Esophagus muscularis mucosa (tissue), 4 donors: ENCODE measurements at regions not wholly inside any gene's neighbourhood (a gene's known extent, or its start where the extent isn't known, plus 50 kb on each side); places are given as distances from the start of the nearest gene placed in this dataset.
"Not testable (repeated sequence)": the region's sequence is repeated elsewhere in the genome, so short reads cannot be mapped to it uniquely, and the experiment has no call there.

ENCODE experiments used
- DNase-seq: peaks from one replicate; pipeline ENCODE4 v3.0.0-alpha.2; 2017; ENCODE audit errors: extremely low spot score
- H3K27ac ChIP-seq, 4 donors: fragments of 200-600 bp; sonication (generic); replicated peaks in 1 of 4; 1 replicate in 3 of 4; 2 replicates in 1 of 4; pipeline ENCODE4 v1.5.1; 2016 to 2019; ENCODE audit warnings: mild to moderate bottlenecking in 1 of 4
- H3K27me3 ChIP-seq, 4 donors: fragments of 200-600 bp; sonication (generic); one replicate each; pipeline versions ENCODE4 v1.5.1 to v1.6.0; 2016 to 2019
- H3K36me3 ChIP-seq, 4 donors: fragments of 200-600 bp; sonication (generic); one replicate each; pipeline ENCODE4 v1.5.1; 2016 to 2019
- H3K4me1 ChIP-seq, 4 donors: fragments of 200-600 bp; sonication (generic); one replicate each; pipeline ENCODE4 v1.5.1; 2016 to 2019
- H3K4me3 ChIP-seq, 4 donors: fragments of 200-600 bp; sonication (generic); 1 replicate in 2 of 4; 2 replicates in 2 of 4; pipeline ENCODE4 v1.5.1; 2016 to 2019; ENCODE audit warnings: mild to moderate bottlenecking in 4 of 4, moderate library complexity in 1 of 4
- H3K9me3 ChIP-seq, 4 donors: fragments of 200-600 bp; sonication (generic); 1 replicate in 3 of 4; 2 replicates in 1 of 4; pipeline ENCODE4 v1.5.1; 2016 to 2019
- CTCF ChIP-seq, 3 experiments: fragments of 200-600 bp in 2 of 3; fragments of 450-650 bp in 1 of 3; sonication (generic) in 2 of 3; IDR thresholded peaks; one replicate each; pipeline ENCODE4 v1.5.1; 2017 to 2019; ENCODE audit warnings: antibody characterized with exemption in 3 of 3, mild to moderate bottlenecking in 2 of 3, moderate library complexity in 1 of 3
- EP300 ChIP-seq: sonication (generic); formaldehyde crosslinking; IDR thresholded peaks from one replicate; pipeline ENCODE4 v1.6.1; 2017; ENCODE audit warnings: antibody characterized with exemption
- POLR2A ChIP-seq: fragments of 450-650 bp; IDR thresholded peaks from one replicate; pipeline ENCODE4 v1.6.1; 2017; ENCODE audit warnings: antibody characterized with exemption, moderate library complexity, mild to moderate bottlenecking, low read depth
- POLR2AphosphoS5 ChIP-seq, 2 donors: sonication (generic); formaldehyde crosslinking; IDR thresholded peaks; one replicate each; pipeline ENCODE4 v1.6.1; 2017; ENCODE audit warnings: antibody characterized with exemption in 2 of 2
- WGBS: methylation state at CpG from one replicate; pipeline ENCODE4 v1.1.5; 2018; 5-methylcytosine and 5-hydroxymethylcytosine counted together
- intact Hi-C: fragments of 100-400 bp; cut with DNase I; formaldehyde crosslinking; loops from one replicate; pipeline ENCODE4 v1.15.1; 2023

- H3K4me1 ChIP-seq = peaks cover 0 to 9% (median 8%) of the 10 kb centered on the region in 4 donors
- no peaks in the 10 kb centered on the region for H3K36me3 ChIP-seq
- no peak overlapping the region for H3K4me3 ChIP-seq
- WGBS = 74% methylated on average over 2 of the region's 2 CpGs
- H3K27me3 ChIP-seq = no peaks in the 10 kb centered on the region
- no peak for DNase-seq
- no peak for TF ChIP-seq POLR2A
- TF ChIP-seq POLR2AphosphoS5 (IDR thresholded peaks at IDR 0.05) = no peak
- no peak for TF ChIP-seq CTCF (IDR thresholded peaks at IDR 0.05)
- no peak for TF ChIP-seq EP300
- H3K9me3 ChIP-seq = no peaks in the 10 kb centered on the region
- intact Hi-C loops = no loop called here
- H3K27ac ChIP-seq = no peak overlapping the region
Measured at GRCh38 chr17:65297384-65297783, 160.2 kb downstream of the RGS9 start.

DNA sequence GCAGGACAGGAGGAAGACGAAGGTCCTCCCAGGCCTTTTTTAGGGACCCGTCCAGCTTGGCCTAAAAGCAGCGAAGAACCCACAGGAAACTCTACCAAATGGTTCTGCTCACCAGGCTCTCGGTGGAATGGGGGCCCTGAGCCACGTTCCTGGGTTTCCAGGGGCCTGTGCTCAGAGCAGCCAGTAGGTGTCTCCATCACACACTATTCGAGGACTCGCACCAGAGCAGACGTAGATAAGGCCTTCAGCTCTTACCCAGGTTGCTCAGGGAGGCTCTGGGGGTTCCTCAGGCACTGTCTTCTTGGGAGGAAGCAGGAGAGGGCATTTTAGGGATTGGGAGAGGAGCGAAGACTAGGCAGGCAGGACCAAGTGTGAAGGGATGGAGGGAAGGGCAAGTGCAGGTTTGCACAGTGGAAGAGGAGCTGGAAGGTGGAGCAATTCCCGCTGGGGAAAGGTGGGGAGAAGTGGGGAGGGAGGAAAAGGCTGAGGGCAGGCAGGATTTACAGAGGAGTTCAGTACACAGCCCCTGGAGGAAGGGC, 157.1 kb downstream of the RGS9 start:
- no peak overlapping the region for H3K4me3 ChIP-seq
- H3K27me3 ChIP-seq = no peaks in the 10 kb centered on the region
- no peaks in the 10 kb centered on the region for H3K36me3 ChIP-seq
- WGBS = 44% methylated on average over 3 of the region's 10 CpGs
- intact Hi-C loops = loop anchor here (5.0 kb wide), 3 partner anchors 62 to 873 kb away; no protein-coding TSS in a partner anchor
- H3K9me3 ChIP-seq = no peaks in the 10 kb centered on the region
- peaks cover 0 to 9% (median 8%) of the 10 kb centered on the region in 4 donors for H3K4me1 ChIP-seq
- no peak overlapping the region for H3K27ac ChIP-seq
- TF ChIP-seq CTCF (IDR thresholded peaks at IDR 0.05) = peak; percentile 75 to 84 (median 78)
- TF ChIP-seq POLR2A = no peak
- no peak for DNase-seq

- Histone ChIP-seq H3K36me3 (no peaks in the 10 kb centered on the region), H3K4me1 (peaks cover 0 to 9% (median 8%) of the 10 kb centered on the region in 4 donors), H3K9me3 (no peaks in the 10 kb centered on the region), H3K27ac (no peak overlapping the region), H3K27me3 (no peaks in the 10 kb centered on the region), H3K4me3 (no peak overlapping the region)
- no peak for DNase-seq
- WGBS = 80% methylated on average over 12 of the region's 12 CpGs
- no peak for TF ChIP-seq POLR2A
- no peak for TF ChIP-seq EP300
- no peak for TF ChIP-seq POLR2AphosphoS5 (IDR thresholded peaks at IDR 0.05)
- no peak for TF ChIP-seq CTCF (IDR thresholded peaks at IDR 0.05)
- intact Hi-C loops = loop anchor here (5.0 kb wide), 3 partner anchors 61 to 874 kb away; no protein-coding TSS in a partner anchor
Measured at GRCh38 chr17:65293584-65294180, 156.5 kb downstream of the RGS9 start.

GRCh38 chr17:65292430-65292829, 155.3 kb downstream of the RGS9 start:
- no peak for DNase-seq
- intact Hi-C loops = loop anchor here (5.0 kb wide), 3 partner anchors 60 to 875 kb away; no protein-coding TSS in a partner anchor
- WGBS = 79% methylated on average over 11 of the region's 11 CpGs

GRCh38 chr17:65291301-65291700, 154.1 kb downstream of the RGS9 start:
- intact Hi-C loops = loop anchor here (5.0 kb wide), 3 partner anchors 59 to 876 kb away; no protein-coding TSS in a partner anchor
- H3K9me3 ChIP-seq, H3K4me3 ChIP-seq, H3K27ac ChIP-seq, H3K36me3 ChIP-seq, DNase-seq, H3K27me3 ChIP-seq: not testable (repeated sequence)
- H3K4me1 ChIP-seq = peaks cover 0 to 18% (median 12%) of the 10 kb centered on the region in 4 donors
- WGBS = 94% methylated on average over 7 of the region's 7 CpGs

More at GRCh38 chr17:65292430-65292829, 155.3 kb downstream of the RGS9 start:
- Histone ChIP-seq H3K27me3 (no peaks in the 10 kb centered on the region), H3K4me3 (no peak overlapping the region), H3K4me1 (peaks cover 0 to 9% (median 8%) of the 10 kb centered on the region in 4 donors), H3K27ac (no peak overlapping the region), H3K36me3 (no peaks in the 10 kb centered on the region), H3K9me3 (no peaks in the 10 kb centered on the region)
- no peak for TF ChIP-seq POLR2AphosphoS5 (IDR thresholded peaks at IDR 0.05)
- no peak for TF ChIP-seq POLR2A
- TF ChIP-seq EP300 = no peak
- TF ChIP-seq CTCF (IDR thresholded peaks at IDR 0.05) = no peak
